ENCODE measurements at regions not wholly inside any gene's neighbourhood (a gene's known extent, or its start where the extent isn't known, plus 50 kb on each side); places are given as distances from the start of the nearest gene placed in this dataset.

DNA sequence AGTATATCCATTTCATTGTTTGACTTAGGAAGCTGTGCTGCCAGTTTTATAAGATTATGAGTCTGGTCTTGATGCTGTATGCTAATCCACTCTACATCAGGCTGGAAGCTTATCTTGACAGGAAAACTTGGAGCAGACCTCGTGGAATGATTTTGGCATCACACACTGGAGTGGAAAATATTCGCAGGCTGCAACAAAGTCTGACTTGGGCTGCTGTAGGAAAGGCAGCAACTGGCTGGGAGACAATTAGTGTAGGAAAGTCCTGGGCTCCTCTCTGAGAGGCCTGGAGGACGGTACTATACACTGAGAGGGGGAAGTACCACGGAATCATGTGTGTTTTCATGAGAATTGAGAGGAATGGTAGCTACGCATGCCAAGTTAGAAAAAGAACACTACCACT, 383.7 kb downstream of the ETNK1 start:
- TF ChIP-seq, protein P1, sequence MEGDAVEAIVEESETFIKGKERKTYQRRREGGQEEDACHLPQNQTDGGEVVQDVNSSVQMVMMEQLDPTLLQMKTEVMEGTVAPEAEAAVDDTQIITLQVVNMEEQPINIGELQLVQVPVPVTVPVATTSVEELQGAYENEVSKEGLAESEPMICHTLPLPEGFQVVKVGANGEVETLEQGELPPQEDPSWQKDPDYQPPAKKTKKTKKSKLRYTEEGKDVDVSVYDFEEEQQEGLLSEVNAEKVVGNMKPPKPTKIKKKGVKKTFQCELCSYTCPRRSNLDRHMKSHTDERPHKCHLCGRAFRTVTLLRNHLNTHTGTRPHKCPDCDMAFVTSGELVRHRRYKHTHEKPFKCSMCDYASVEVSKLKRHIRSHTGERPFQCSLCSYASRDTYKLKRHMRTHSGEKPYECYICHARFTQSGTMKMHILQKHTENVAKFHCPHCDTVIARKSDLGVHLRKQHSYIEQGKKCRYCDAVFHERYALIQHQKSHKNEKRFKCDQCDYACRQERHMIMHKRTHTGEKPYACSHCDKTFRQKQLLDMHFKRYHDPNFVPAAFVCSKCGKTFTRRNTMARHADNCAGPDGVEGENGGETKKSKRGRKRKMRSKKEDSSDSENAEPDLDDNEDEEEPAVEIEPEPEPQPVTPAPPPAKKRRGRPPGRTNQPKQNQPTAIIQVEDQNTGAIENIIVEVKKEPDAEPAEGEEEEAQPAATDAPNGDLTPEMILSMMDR (IDR thresholded peaks at IDR 0.05; ENCODE audit: poor library complexity, severe bottlenecking), result no peak
- no peak for TF ChIP-seq TAF1 (IDR thresholded peaks at IDR 0.05; ENCODE audit: low read depth)
- TF ChIP-seq SMC3 (conservative IDR thresholded peaks at IDR 0.05; ENCODE audit: poor library complexity), result no peak
- TF ChIP-seq RAD21 (conservative IDR thresholded peaks at IDR 0.05), result no peak
- TF ChIP-seq POLR2AphosphoS5 (IDR thresholded peaks at IDR 0.05), result no peak

Data from neural cell (in vitro differentiated cells).